Adrenal gland (tissue), 5 donors: ENCODE measurements at regions not wholly inside any gene's neighbourhood (a gene's known extent, or its start where the extent isn't known, plus 50 kb on each side); places are given as distances from the start of the nearest gene placed in this dataset.

Source experiments
- POLR2A ChIP-seq, 2 donors: fragments of 450-650 bp; IDR thresholded peaks; one replicate each; pipeline ENCODE4 v1.6.1; 2017; ENCODE audit warnings: antibody characterized with exemption in 2 of 2, mild to moderate bottlenecking in 2 of 2, moderate library complexity in 1 of 2
- TF ChIP-seq, protein P1 (sequence below), 6 experiments: fragments of 450-650 bp in 4 of 6; fragments of 200-600 bp in 2 of 6; sonication (generic) in 1 of 6; IDR thresholded peaks; 1 replicate in 5 of 6; 2 replicates in 1 of 6; pipeline versions ENCODE4 v1.5.1 to v1.8.0; 2016 to 2021; ENCODE audit warnings: antibody characterized with exemption in 6 of 6, mild to moderate bottlenecking in 2 of 6, moderate library complexity in 1 of 6
- donor health status: DM: no; HTN: no; CAD: no.

- TF ChIP-seq, protein P1, sequence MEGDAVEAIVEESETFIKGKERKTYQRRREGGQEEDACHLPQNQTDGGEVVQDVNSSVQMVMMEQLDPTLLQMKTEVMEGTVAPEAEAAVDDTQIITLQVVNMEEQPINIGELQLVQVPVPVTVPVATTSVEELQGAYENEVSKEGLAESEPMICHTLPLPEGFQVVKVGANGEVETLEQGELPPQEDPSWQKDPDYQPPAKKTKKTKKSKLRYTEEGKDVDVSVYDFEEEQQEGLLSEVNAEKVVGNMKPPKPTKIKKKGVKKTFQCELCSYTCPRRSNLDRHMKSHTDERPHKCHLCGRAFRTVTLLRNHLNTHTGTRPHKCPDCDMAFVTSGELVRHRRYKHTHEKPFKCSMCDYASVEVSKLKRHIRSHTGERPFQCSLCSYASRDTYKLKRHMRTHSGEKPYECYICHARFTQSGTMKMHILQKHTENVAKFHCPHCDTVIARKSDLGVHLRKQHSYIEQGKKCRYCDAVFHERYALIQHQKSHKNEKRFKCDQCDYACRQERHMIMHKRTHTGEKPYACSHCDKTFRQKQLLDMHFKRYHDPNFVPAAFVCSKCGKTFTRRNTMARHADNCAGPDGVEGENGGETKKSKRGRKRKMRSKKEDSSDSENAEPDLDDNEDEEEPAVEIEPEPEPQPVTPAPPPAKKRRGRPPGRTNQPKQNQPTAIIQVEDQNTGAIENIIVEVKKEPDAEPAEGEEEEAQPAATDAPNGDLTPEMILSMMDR (IDR thresholded peaks at IDR 0.05): no peak
- TF ChIP-seq POLR2A (IDR thresholded peaks at IDR 0.05): no peak
Measured at GRCh38 chr2:239777219-239777618, 247.9 kb downstream of the NDUFA10 start.
